ENCODE measurements at regions not wholly inside any gene's neighbourhood (a gene's known extent, or its start where the extent isn't known, plus 50 kb on each side); places are given as distances from the start of the nearest gene placed in this dataset.

DNA sequence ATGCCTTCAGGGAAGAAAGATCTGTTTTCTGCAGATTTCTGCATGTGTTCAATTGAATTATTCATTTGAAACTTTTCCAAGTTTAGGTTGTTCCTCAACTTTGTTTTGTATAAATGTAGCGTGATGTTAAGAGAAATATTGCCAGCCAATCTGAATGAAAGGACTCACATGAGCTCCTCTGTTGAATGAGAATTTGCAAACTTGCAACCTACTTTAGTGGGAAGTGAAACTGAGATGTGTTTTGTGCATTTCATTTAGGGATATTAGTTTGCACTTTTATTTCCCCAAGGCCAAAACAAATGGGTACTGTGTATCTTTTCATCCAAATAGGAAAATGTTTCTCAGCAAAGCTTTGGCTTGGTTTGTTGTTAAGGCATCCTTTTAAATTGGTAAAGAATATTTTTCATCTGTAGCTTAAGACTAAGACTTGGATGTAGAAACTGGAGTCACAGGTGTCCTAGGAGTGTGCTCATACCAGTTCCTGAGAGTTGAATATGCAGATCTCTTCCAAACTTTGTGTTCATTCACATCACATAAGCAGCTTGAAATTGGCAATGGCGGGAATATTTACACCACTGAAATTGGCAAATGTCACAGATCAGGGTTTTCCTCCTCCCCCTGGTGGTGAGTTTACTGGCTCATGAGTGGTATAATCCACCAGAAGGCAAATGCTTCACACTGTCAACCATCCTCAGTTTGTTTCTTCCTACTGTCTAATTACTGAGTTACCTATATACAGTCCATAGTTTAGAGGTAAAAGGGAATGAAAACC, 193.6 kb upstream of the BANK1 start:
- in situ Hi-C loops (cut with MboI; ENCODE audit: low sequenced_read_pairs): no loop called here

DNA sequence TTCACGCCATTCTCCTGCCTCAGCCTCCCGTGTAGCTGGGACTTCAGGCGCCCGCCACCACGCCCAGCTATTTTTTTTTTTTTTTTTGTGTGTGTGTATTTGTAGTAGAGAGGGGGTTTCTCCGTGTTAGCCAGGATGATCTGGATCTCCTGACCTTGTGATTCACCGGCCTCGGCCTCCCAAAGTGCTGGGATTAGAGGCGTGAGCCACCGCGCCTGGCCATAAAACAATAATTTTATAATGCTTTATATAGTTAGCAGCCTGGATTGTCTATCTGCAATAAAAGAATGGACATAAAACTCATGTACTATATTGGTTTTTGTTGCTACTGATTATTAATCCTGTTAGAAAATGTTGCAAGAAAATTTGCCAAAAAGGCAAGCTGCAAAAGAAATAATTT, 195.9 kb upstream of the BANK1 start:
- in situ Hi-C loops (cut with MboI; ENCODE audit: low sequenced_read_pairs): no loop called here

DNA sequence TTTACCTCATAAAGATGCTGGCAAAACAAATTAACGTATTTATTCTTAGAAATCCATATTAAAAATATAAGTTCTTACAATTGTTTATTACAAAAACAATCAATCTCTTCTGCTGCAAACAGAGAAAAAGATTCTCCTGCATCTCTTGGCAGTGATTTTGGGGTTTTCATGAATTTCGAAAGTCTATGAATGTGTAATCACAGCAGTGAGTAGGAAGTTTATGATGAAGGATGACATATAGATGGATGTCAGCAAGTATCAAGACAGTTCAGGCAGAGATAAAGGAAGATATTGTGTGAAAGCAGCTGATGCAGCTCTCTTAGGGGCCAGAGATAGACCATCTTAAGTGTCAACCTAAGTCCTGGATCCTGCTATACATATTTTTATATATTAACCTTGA, 196.9 kb upstream of the BANK1 start:
- in situ Hi-C loops (cut with MboI; ENCODE audit: low sequenced_read_pairs): no loop called here

DNA sequence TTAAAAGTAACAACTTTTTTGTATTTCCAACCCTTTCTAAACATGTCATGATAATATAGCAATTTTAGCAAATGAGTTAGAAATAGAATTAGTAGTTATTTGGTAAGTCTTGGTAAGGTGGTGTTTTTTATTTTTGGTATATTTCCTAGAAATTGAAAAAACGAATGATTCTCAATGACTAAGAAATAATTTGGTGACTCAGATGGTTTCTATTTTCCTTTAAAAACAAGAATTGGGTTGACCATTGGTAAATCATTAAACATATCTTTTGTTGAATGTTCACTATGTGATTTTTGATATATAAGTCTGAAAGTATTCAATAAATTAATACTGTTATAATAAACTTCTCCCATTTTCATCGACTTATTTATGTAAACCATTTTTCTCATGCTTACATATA, 206.2 kb upstream of the BANK1 start:
- in situ Hi-C loops (cut with MboI; ENCODE audit: low sequenced_read_pairs): no loop called here

DNA sequence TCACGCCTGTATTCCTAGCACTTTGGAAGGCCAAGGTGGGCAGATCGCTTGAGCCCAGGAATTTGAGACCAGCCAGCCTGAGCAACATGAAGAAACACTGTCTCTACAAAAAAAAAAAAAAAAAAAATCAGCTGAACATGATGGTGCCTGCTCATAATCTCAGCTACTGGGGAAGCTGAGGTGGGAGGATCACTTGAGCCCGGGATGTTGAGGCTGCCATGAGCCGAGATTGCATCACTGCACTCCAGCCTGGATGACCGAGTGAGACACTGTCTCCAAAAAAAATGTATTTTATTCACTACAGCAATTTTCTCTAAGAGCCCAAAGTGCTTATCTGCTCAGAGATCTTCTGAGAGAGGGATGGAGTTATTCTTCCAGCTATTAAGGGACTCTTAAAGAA, 215.8 kb upstream of the PPP3CA start:
- in situ Hi-C loops (cut with MboI; ENCODE audit: low sequenced_read_pairs): no loop called here

GRCh38 chr4:101556842-101557241, 209.5 kb upstream of the PPP3CA start:
- in situ Hi-C loops (cut with MboI; ENCODE audit: low sequenced_read_pairs): no loop called here

DNA sequence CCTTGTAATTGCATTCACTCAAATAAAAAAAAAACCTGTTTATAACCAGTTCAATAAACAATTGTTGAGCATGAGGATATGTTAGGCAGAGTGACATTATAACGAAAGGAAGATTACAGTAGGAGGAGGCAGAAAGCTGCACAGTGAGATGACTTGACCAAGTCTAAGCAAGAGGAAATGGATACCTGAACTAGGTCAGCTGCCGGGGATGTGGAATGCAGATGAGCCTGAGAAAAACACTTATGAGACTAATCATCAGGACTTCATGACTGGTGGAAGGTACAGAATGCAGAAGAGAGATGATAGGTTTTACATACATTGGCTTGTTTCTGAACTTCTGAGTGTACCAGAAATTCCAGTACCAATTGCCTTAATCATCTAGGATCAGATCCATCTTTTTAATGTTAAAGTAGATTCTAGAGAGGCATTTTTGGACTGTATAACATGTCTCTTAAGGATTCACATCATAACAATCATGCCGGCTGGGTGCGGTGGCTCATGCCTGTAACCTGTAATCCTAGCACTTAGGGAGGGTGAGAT, 208.1 kb upstream of the PPP3CA start:
- in situ Hi-C loops (cut with MboI; ENCODE audit: low sequenced_read_pairs): no loop called here

DNA sequence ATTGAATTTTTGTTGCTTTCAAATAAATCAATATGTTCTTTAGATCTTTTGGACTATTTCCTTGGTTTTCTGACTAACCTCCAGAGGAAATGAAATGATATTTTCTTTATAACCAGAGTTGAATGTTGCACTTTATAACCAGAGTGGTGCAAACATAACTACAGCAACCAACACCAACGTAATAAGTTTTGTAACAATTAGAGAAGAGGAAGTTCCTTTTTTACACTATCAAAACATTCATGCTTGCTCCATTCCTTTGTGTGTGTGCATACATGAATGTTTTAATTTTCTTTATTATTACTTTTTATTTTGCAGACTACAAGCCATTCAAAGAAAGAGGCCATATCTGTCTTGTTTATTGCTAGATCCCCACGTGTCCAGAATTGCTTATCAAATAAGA, 193.0 kb upstream of the PPP3CA start:
- in situ Hi-C loops (cut with MboI; ENCODE audit: low sequenced_read_pairs): no loop called here

DNA sequence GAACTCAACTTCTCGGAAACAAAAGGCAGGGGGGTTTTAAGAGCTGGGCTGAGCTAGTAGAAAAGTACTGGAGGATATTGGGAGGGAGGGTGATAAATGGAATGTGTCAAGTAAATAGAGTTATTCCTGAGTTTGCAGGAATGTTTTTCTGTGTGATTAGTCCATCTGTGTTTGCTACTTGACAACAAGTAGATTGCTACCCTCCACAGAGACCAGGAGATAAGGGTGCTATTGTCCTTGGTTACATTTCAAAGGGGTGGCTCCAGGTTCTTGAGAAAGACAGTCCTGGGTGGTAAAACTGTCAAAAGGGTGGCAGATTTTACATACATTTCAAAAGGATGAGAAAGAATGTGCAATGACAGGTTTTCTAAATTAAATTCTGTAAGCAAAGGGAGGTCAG, 181.2 kb upstream of the PPP3CA start:
- in situ Hi-C loops (cut with MboI; ENCODE audit: low sequenced_read_pairs): no loop called here

DNA sequence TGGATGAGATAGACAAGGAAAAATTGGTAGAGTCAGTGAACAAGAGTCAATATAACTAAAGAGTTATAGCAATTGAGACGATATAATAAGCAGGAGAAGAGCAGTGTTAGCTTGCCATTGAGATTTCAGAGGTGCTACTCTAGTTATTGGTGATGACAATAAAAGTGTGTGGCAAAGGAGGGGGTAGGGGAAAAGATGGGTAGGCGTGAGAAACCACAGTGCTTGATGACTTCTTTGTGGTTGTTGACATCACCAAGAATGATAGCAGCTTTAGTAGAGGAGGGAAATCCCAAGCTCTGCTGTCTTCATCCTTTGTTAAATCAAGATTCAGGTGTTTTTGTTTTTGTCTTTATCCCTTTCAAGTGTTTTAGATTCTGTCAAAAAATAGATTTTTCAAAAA, 179.9 kb upstream of the PPP3CA start:
- in situ Hi-C loops (cut with MboI; ENCODE audit: low sequenced_read_pairs): no loop called here

- in situ Hi-C loops (cut with MboI; ENCODE audit: low sequenced_read_pairs): no loop called here
Observed at GRCh38 chr4:101515566-101515965, 168.2 kb upstream of the PPP3CA start.

- in situ Hi-C loops (cut with MboI; ENCODE audit: low sequenced_read_pairs): no loop called here
Observed at GRCh38 chr4:101515099-101515498, 167.8 kb upstream of the PPP3CA start.

GRCh38 chr4:101512416-101512815, 165.1 kb upstream of the PPP3CA start:
- in situ Hi-C loops (cut with MboI; ENCODE audit: low sequenced_read_pairs): no loop called here

DNA sequence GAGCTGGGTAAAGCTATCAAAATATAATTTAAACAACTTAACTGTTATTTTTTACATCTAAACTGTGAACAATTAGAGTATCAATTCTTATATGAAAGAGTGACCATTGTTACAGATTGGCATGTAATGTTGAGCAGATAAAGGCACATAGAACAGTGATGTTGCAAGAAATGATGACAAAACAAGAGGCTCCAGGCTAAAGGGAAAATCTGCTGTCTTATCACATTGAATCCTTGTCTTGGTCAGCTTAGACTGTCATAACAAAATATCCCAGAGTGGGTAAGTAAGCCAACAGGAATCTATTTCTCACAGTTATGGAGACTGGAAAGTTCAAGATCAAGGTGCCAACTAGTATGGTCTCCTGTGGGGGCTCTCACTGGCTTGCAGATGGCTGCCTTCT, 154.1 kb upstream of the PPP3CA start:
- in situ Hi-C loops (cut with MboI; ENCODE audit: low sequenced_read_pairs): no loop called here

DNA sequence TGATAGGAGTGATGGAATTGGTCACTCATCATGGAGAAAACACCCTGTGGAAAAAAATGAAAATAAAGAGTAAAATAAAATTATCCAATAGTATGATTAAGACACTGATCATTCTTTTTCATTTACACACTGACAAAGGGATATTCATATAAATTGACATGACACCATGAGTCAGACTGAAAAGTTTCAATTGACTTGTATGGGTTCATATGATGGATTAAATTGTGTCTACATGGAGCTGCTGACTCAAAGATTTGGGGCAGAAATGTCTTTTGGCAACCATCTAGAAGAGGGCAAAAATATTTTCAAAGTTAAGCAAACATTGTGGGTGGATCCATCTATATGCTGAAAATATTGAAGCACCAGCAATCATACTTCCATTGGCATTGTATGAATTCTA, 153.4 kb upstream of the PPP3CA start:
- in situ Hi-C loops (cut with MboI; ENCODE audit: low sequenced_read_pairs): no loop called here

- in situ Hi-C loops (cut with MboI; ENCODE audit: low sequenced_read_pairs): no loop called here
Observed at GRCh38 chr4:101475246-101475645, 127.9 kb upstream of the PPP3CA start.

GRCh38 chr4:101471201-101471600, 123.9 kb upstream of the PPP3CA start:
- in situ Hi-C loops (cut with MboI; ENCODE audit: low sequenced_read_pairs): no loop called here

GRCh38 chr4:101464596-101464995, 117.3 kb upstream of the PPP3CA start:
- in situ Hi-C loops (cut with MboI; ENCODE audit: low sequenced_read_pairs): no loop called here

DNA sequence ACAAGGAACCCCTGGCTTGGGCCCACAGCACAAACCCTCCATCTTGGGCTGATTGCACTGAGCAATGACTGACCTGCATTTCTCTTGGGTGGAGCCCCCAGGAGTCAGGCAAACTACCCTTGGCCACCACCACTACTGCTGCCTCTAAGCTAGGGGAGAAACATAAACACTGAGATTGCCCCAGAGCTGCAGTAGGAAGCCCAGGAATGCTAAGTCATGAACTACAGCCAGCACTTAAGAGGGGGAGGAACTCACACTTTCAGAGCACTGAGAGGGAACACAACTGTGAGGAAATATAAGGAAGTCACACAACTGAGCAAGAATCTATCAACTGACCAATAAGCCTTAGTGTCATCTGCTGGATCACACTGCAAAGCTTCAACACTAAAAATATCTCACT, 111.6 kb upstream of the PPP3CA start:
- in situ Hi-C loops (cut with MboI; ENCODE audit: low sequenced_read_pairs): no loop called here

DNA sequence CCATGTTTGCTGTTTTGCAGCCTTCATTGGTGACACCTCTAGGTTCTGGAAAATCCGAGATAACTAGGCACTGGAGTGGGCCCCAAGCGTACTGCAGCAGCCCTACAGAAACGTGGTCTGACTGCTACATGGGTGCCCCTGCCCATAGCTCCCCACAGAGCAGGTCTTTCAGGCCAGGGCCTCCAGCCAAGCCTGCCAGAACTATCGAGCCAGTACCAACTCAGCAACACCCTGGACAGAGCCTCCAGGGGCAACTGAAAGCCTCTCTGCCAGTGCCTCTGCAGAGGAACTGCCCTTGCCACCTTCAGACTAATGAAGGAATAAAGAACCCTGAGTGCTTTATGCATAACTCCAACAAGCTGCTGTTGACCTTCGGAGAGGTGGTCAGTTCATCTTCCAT, 111.1 kb upstream of the PPP3CA start:
- in situ Hi-C loops (cut with MboI; ENCODE audit: low sequenced_read_pairs): no loop called here

GRCh38 chr4:101451086-101451485, 103.8 kb upstream of the PPP3CA start:
- in situ Hi-C loops (cut with MboI; ENCODE audit: low sequenced_read_pairs): no loop called here

- in situ Hi-C loops (cut with MboI; ENCODE audit: low sequenced_read_pairs): no loop called here
Observed at GRCh38 chr4:101441446-101441845, 94.1 kb upstream of the PPP3CA start.

- in situ Hi-C loops (cut with MboI; ENCODE audit: low sequenced_read_pairs): no loop called here
Observed at GRCh38 chr4:101439926-101440325, 92.6 kb upstream of the PPP3CA start.

Data from HL-60/S4 treated with retinoic acid at 250 ng/mL for 4 days and 3 days (cell line).